KMS-11 (cell line): ENCODE measurements at regions not wholly inside any gene's neighbourhood (a gene's known extent, or its start where the extent isn't known, plus 50 kb on each side); places are given as distances from the start of the nearest gene placed in this dataset.

Experiments used
- H2AFZ ChIP-seq: fragments of 200-600 bp; sonication (generic); 2 replicates; pipeline ENCODE4 v1.6.1; 2016; ENCODE audit warnings: antibody characterized with exemption, mixed run types, low read depth
- H3K27ac ChIP-seq: fragments of 200-600 bp; sonication (generic); 2 replicates; pipeline ENCODE4 v1.6.1; 2016; ENCODE audit warnings: mild to moderate bottlenecking, mixed run types
- H3K27me3 ChIP-seq: fragments of 200-600 bp; sonication (generic); 2 replicates; pipeline ENCODE4 v1.6.1; 2017; ENCODE audit warnings: mild to moderate bottlenecking, low read depth, mixed run types, moderate library complexity; ENCODE audit not compliant: insufficient read depth
- H3K36me3 ChIP-seq: fragments of 200-600 bp; sonication (generic); 2 replicates; pipeline ENCODE4 v1.6.1; 2017; ENCODE audit warnings: mild to moderate bottlenecking, mixed run types; ENCODE audit not compliant: insufficient read depth
- H3K4me1 ChIP-seq: fragments of 200-600 bp; sonication (generic); 2 replicates; pipeline ENCODE4 v1.6.1; 2016; ENCODE audit warnings: mild to moderate bottlenecking, low read depth, mixed run types; ENCODE audit not compliant: poor library complexity, severe bottlenecking
- H3K4me2 ChIP-seq: fragments of 200-600 bp; sonication (generic); 2 replicates; pipeline ENCODE4 v1.7.0; 2016; ENCODE audit warnings: mild to moderate bottlenecking, mixed run types
- H3K4me3 ChIP-seq: fragments of 200-600 bp; sonication (generic); IDR thresholded peaks from 2 replicates; pipeline ENCODE4 v1.6.1; 2017; ENCODE audit warnings: low read depth, low read length, mixed read lengths; ENCODE audit not compliant: insufficient read depth
- H3K79me2 ChIP-seq: fragments of 200-600 bp; sonication (generic); 2 replicates; pipeline ENCODE4 v1.6.1; 2016; ENCODE audit warnings: low read depth, mixed run types; ENCODE audit not compliant: insufficient read depth
- H3K9ac ChIP-seq: fragments of 200-600 bp; sonication (generic); 2 replicates; pipeline ENCODE4 v1.6.1; 2016; ENCODE audit warnings: mild to moderate bottlenecking, mixed run types
- H4K20me1 ChIP-seq: fragments of 200-600 bp; sonication (generic); 2 replicates; pipeline ENCODE4 v1.6.1; 2016; ENCODE audit warnings: mild to moderate bottlenecking, mixed run types; ENCODE audit not compliant: insufficient read depth
- CTCF ChIP-seq: fragments of 200-600 bp; sonication (generic); conservative IDR thresholded peaks from 2 replicates; pipeline ENCODE4 v1.6.1; 2017; ENCODE audit warnings: low read depth, mild to moderate bottlenecking, antibody characterized with exemption, low read length, moderate library complexity, mixed read lengths

GRCh38 chr5:25160891-25161290, 516.1 kb upstream of the CDH10 start:
- Histone ChIP-seq H3K79me2 (no peaks in the 10 kb centered on the region), H3K4me1 (no peaks in the 10 kb centered on the region), H3K4me3 (no peak overlapping the region), H3K4me2 (no peak overlapping the region), H2AFZ (no peak overlapping the region), H3K9ac (no peak overlapping the region), H3K36me3 (no peaks in the 10 kb centered on the region), H3K27me3 (no peaks in the 10 kb centered on the region), H4K20me1 (no peaks in the 10 kb centered on the region; the same call in 1 of the 2 replicates), H3K27ac (no peak overlapping the region)
- TF ChIP-seq CTCF = no peak

- H3K36me3 ChIP-seq = no peaks in the 10 kb centered on the region
- H2AFZ ChIP-seq = no peak overlapping the region
- no peak overlapping the region for H3K27ac ChIP-seq
- H3K4me2 ChIP-seq = no peak overlapping the region
- H3K79me2 ChIP-seq = no peaks in the 10 kb centered on the region
- no peak overlapping the region for H3K9ac ChIP-seq
- H3K27me3 ChIP-seq = no peaks in the 10 kb centered on the region
- H3K4me3 ChIP-seq = no peak overlapping the region
- no peaks in the 10 kb centered on the region for H3K4me1 ChIP-seq
- TF ChIP-seq CTCF = no peak
- H4K20me1 ChIP-seq = no peaks in the 10 kb centered on the region
Observed at GRCh38 chr5:25150819-25151218, 506.0 kb upstream of the CDH10 start.

- TF ChIP-seq CTCF = no peak
- H3K79me2 ChIP-seq = no peaks in the 10 kb centered on the region
- no peak overlapping the region for H3K4me3 ChIP-seq
- H3K27ac ChIP-seq = no peak overlapping the region
- H3K9ac ChIP-seq = no peak overlapping the region
- H3K4me2 ChIP-seq = no peak overlapping the region
- no peaks in the 10 kb centered on the region for H3K4me1 ChIP-seq
- no peaks in the 10 kb centered on the region for H4K20me1 ChIP-seq
- H2AFZ ChIP-seq = no peak overlapping the region
- H3K36me3 ChIP-seq = no peaks in the 10 kb centered on the region
- H3K27me3 ChIP-seq = no peaks in the 10 kb centered on the region
Observed at GRCh38 chr5:25128606-25129005, 483.8 kb upstream of the CDH10 start.

- Histone ChIP-seq H2AFZ (no peak overlapping the region), H3K27ac (no peak overlapping the region), H4K20me1 (no peaks in the 10 kb centered on the region), H3K9ac (no peak overlapping the region), H3K4me3 (no peak overlapping the region), H3K4me2 (no peak overlapping the region), H3K79me2 (no peaks in the 10 kb centered on the region), H3K36me3 (no peaks in the 10 kb centered on the region), H3K27me3 (no peaks in the 10 kb centered on the region), H3K4me1 (no peaks in the 10 kb centered on the region)
- peak; percentile 31; the same call in 1 of the 2 replicates for TF ChIP-seq CTCF
Observed at GRCh38 chr5:25119650-25120049, 474.9 kb upstream of the CDH10 start.
